ENCODE measurements at regions not wholly inside any gene's neighbourhood (a gene's known extent, or its start where the extent isn't known, plus 50 kb on each side); places are given as distances from the start of the nearest gene placed in this dataset.

GRCh38 chr12:67028529-67028928 is 240.6 kb upstream of the CAND1 start:
- no peaks in the 10 kb centered on the region for H3K36me3 ChIP-seq
- no peak for TF ChIP-seq POLR2A (IDR thresholded peaks at IDR 0.05)
- TF ChIP-seq CTCF (IDR thresholded peaks at IDR 0.05), result no peak
- DNase-seq, result no peak
- H3K9me3 ChIP-seq, result no peaks in the 10 kb centered on the region
- no peaks in the 10 kb centered on the region for H3K27me3 ChIP-seq
- H3K4me3 ChIP-seq, result no peak overlapping the region
- no peaks in the 10 kb centered on the region for H3K4me1 ChIP-seq
- no peak overlapping the region for H3K27ac ChIP-seq

GRCh38 chr12:67034110-67034879 is 234.9 kb upstream of the CAND1 start:
- H3K27ac ChIP-seq, result no peak overlapping the region
- no peaks in the 10 kb centered on the region for H3K36me3 ChIP-seq
- DNase-seq, result no peak
- no peaks in the 10 kb centered on the region for H3K27me3 ChIP-seq
- TF ChIP-seq CTCF (IDR thresholded peaks at IDR 0.05), result no peak
- TF ChIP-seq POLR2A (IDR thresholded peaks at IDR 0.05), result no peak
- no peaks in the 10 kb centered on the region for H3K4me1 ChIP-seq
- no peak overlapping the region for H3K4me3 ChIP-seq
- H3K9me3 ChIP-seq, result no peaks in the 10 kb centered on the region

GRCh38 chr12:67035121-67035520 is 234.0 kb upstream of the CAND1 start:
- H3K36me3 ChIP-seq, result no peaks in the 10 kb centered on the region
- no peaks in the 10 kb centered on the region for H3K4me1 ChIP-seq
- H3K4me3 ChIP-seq, result no peak overlapping the region
- H3K9me3 ChIP-seq, result no peaks in the 10 kb centered on the region
- no peaks in the 10 kb centered on the region for H3K27me3 ChIP-seq
- no peak overlapping the region for H3K27ac ChIP-seq
- TF ChIP-seq CTCF (IDR thresholded peaks at IDR 0.05), result no peak
- no peak for TF ChIP-seq POLR2A (IDR thresholded peaks at IDR 0.05)
- no peak for DNase-seq

GRCh38 chr12:67038486-67038885 is 230.7 kb upstream of the CAND1 start:
- H3K36me3 ChIP-seq, result no peaks in the 10 kb centered on the region
- no peak overlapping the region for H3K4me3 ChIP-seq
- TF ChIP-seq POLR2A (IDR thresholded peaks at IDR 0.05) (no peak), CTCF (IDR thresholded peaks at IDR 0.05) (no peak)
- no peak overlapping the region for H3K27ac ChIP-seq
- no peak for DNase-seq
- H3K4me1 ChIP-seq, result peaks cover 0 to 4% (median 0%) of the 10 kb centered on the region in 4 donors
- H3K27me3 ChIP-seq, result no peaks in the 10 kb centered on the region
- no peaks in the 10 kb centered on the region for H3K9me3 ChIP-seq

- H3K27ac ChIP-seq, result no peak overlapping the region
- H3K4me1 ChIP-seq, result peaks cover 0 to 4% (median 0%) of the 10 kb centered on the region in 4 donors
- no peaks in the 10 kb centered on the region for H3K36me3 ChIP-seq
- TF ChIP-seq CTCF (IDR thresholded peaks at IDR 0.05), result no peak
- TF ChIP-seq POLR2A (IDR thresholded peaks at IDR 0.05), result no peak
- DNase-seq, result no peak
- no peak overlapping the region for H3K4me3 ChIP-seq
- H3K9me3 ChIP-seq, result no peaks in the 10 kb centered on the region
- H3K27me3 ChIP-seq, result no peaks in the 10 kb centered on the region
Observed at GRCh38 chr12:67039995-67040860, 228.9 kb upstream of the CAND1 start.

All from Peyer's patch (tissue), 4 donors.